ENCODE measurements at regions not wholly inside any gene's neighbourhood (a gene's known extent, or its start where the extent isn't known, plus 50 kb on each side); places are given as distances from the start of the nearest gene placed in this dataset.

DNA sequence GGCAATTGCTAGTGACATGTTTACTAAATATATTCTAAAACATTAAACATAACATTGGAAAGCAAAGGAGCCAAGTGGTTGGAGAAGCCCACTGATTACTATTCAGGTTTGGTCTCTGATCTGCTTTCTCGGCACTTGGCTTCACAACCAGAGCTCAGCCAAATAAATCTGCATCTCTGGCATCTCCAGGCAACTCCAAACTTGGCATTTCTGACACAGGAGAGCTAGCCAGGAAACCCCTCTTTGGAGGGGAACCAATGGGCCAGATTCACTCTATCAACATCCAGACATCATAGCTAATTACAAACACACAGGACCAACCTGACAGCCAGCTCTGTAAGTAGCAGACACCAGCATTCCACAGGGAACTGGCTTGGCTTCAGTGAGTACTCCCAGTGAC lies 150.3 kb upstream of the ETAA1 start:
- in situ Hi-C loops (cut with HindIII; ENCODE audit: low pct_unique_long_range_greater_than_20kb, low sequenced_read_pairs): no loop called here
- Histone ChIP-seq H3K4me1 (ENCODE audit: control insufficient read depth, insufficient read depth, low read length) (no peaks in the 10 kb centered on the region), H3K27ac (ENCODE audit: low read length) (no peak overlapping the region), H3K36me3 (ENCODE audit: control insufficient read depth, insufficient read depth, low read length) (no peaks in the 10 kb centered on the region), H3K9me3 (ENCODE audit: control insufficient read depth, insufficient read depth, low read depth, low read length) (no peaks in the 10 kb centered on the region), H3K4me3 (ENCODE audit: low read depth in 2 of 2, low read length in 2 of 2) (no peak overlapping the region), H3K27me3 (ENCODE audit: control insufficient read depth, insufficient read depth, low read length) (no peaks in the 10 kb centered on the region; the same call in 1 of the 2 replicates)
- ChIA-PET POLR2A (no interaction called here), CTCF (no interaction called here)
- TF ChIP-seq TCF7L2 (IDR thresholded peaks at IDR 0.05; ENCODE audit: low read depth, low read length) (no peak), SIN3A (IDR thresholded peaks at IDR 0.05; ENCODE audit: borderline replicate concordance, insufficient read depth, low read depth, low read length) (no peak), POLR2AphosphoS5 (IDR thresholded peaks at IDR 0.05; ENCODE audit: low read depth, low read length) (no peak)
- TF ChIP-seq, protein P1, sequence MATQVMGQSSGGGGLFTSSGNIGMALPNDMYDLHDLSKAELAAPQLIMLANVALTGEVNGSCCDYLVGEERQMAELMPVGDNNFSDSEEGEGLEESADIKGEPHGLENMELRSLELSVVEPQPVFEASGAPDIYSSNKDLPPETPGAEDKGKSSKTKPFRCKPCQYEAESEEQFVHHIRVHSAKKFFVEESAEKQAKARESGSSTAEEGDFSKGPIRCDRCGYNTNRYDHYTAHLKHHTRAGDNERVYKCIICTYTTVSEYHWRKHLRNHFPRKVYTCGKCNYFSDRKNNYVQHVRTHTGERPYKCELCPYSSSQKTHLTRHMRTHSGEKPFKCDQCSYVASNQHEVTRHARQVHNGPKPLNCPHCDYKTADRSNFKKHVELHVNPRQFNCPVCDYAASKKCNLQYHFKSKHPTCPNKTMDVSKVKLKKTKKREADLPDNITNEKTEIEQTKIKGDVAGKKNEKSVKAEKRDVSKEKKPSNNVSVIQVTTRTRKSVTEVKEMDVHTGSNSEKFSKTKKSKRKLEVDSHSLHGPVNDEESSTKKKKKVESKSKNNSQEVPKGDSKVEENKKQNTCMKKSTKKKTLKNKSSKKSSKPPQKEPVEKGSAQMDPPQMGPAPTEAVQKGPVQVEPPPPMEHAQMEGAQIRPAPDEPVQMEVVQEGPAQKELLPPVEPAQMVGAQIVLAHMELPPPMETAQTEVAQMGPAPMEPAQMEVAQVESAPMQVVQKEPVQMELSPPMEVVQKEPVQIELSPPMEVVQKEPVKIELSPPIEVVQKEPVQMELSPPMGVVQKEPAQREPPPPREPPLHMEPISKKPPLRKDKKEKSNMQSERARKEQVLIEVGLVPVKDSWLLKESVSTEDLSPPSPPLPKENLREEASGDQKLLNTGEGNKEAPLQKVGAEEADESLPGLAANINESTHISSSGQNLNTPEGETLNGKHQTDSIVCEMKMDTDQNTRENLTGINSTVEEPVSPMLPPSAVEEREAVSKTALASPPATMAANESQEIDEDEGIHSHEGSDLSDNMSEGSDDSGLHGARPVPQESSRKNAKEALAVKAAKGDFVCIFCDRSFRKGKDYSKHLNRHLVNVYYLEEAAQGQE (IDR thresholded peaks at IDR 0.05; ENCODE audit: insufficient read depth in 1 of 2, low read depth in 2 of 2, low read length in 1 of 2): no peak
- TF ChIP-seq, protein P2, sequence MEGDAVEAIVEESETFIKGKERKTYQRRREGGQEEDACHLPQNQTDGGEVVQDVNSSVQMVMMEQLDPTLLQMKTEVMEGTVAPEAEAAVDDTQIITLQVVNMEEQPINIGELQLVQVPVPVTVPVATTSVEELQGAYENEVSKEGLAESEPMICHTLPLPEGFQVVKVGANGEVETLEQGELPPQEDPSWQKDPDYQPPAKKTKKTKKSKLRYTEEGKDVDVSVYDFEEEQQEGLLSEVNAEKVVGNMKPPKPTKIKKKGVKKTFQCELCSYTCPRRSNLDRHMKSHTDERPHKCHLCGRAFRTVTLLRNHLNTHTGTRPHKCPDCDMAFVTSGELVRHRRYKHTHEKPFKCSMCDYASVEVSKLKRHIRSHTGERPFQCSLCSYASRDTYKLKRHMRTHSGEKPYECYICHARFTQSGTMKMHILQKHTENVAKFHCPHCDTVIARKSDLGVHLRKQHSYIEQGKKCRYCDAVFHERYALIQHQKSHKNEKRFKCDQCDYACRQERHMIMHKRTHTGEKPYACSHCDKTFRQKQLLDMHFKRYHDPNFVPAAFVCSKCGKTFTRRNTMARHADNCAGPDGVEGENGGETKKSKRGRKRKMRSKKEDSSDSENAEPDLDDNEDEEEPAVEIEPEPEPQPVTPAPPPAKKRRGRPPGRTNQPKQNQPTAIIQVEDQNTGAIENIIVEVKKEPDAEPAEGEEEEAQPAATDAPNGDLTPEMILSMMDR (IDR thresholded peaks at IDR 0.05): no peak
- BruUV-seq (replicated peaks): no TSS peak
- no peak for DNase-seq (ENCODE audit: low read depth, low spot score)
- intact Hi-C loops (cut with micrococcal nuclease; ENCODE audit: unreplicated experiment): no loop called here
- ATAC-seq: no peak

DNA sequence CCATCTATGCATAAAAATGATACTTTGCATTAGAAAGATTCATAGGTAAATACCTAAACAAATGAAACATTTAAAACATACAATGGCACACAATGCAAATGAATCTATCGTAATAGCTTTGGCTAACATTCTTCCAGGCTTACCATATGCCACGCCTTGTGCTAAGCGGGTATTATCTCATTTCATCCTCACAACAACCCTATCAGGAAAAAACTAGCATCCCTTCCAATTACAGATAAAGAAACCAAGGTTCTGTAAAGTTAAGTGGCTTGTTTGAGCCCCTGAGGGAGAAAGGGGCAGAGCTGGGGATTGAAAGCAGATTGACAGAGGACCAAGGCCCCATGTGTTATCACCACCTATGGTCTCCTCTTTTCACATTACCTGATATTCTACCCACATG lies 145.4 kb upstream of the ETAA1 start:
- ChIA-PET POLR2A (no interaction called here), CTCF (no interaction called here)
- DNase-seq (ENCODE audit: low read depth, low spot score) (no peak), ATAC-seq (no peak)
- Histone ChIP-seq H3K4me3 (ENCODE audit: low read depth in 2 of 2, low read length in 2 of 2) (no peak overlapping the region), H3K27me3 (ENCODE audit: control insufficient read depth, insufficient read depth, low read length) (no peaks in the 10 kb centered on the region), H3K4me1 (ENCODE audit: control insufficient read depth, insufficient read depth, low read length) (no peaks in the 10 kb centered on the region), H3K27ac (ENCODE audit: low read length) (no peak overlapping the region), H3K36me3 (ENCODE audit: control insufficient read depth, insufficient read depth, low read length) (no peaks in the 10 kb centered on the region), H3K9me3 (ENCODE audit: control insufficient read depth, insufficient read depth, low read depth, low read length) (no peaks in the 10 kb centered on the region)
- intact Hi-C loops (cut with micrococcal nuclease; ENCODE audit: unreplicated experiment): no loop called here
- TF ChIP-seq TCF7L2 (IDR thresholded peaks at IDR 0.05; ENCODE audit: low read depth, low read length) (no peak), SIN3A (IDR thresholded peaks at IDR 0.05; ENCODE audit: borderline replicate concordance, insufficient read depth, low read depth, low read length) (no peak)
- TF ChIP-seq, protein P2 (IDR thresholded peaks at IDR 0.05): no peak
- in situ Hi-C loops (cut with HindIII; ENCODE audit: low pct_unique_long_range_greater_than_20kb, low sequenced_read_pairs): no loop called here
- no TSS peak for BruUV-seq (replicated peaks)
